HEK293 (cell line): ENCODE measurements at regions not wholly inside any gene's neighbourhood (a gene's known extent, or its start where the extent isn't known, plus 50 kb on each side); places are given as distances from the start of the nearest gene placed in this dataset.

Source experiments
- CTCF ChIP-seq: fragments of 450-650 bp; formaldehyde crosslinking; IDR thresholded peaks from 2 replicates; pipeline ENCODE4 v1.5.1; 2016; ENCODE audit warnings: missing biosample characterization, missing genetic modification characterization
- REPIN1 ChIP-seq: fragments of 450-650 bp; formaldehyde crosslinking; IDR thresholded peaks from 2 replicates; pipeline ENCODE4 v1.5.1; 2017; ENCODE audit warnings: missing biosample characterization, missing genetic modification characterization, low read depth
- YY1 ChIP-seq: fragments of 450-650 bp; formaldehyde crosslinking; IDR thresholded peaks from 2 replicates; pipeline ENCODE4 v1.5.1; 2018; ENCODE audit warnings: missing biosample characterization, missing genetic modification characterization

DNA sequence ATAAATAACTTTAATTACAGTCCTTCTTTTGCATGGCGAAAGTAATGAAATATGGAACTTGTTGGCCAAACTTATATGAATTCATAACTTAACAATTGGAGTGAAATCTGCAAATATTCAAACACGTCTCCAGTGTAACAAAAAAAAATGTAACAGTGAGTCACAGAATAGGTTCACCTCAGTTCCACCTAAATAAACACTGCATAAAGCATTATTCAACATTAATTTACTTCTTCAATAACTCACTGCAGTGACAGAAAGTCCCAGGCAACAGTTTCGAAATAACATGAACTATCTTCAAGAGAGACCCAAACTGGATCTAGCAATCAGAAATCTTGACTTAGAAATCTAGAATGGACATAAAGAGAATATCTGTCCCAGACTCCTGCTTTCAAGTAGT, 75.6 kb downstream of the GMNC start:
- TF ChIP-seq YY1 (tag by site-specific recombination) (no peak), REPIN1 (no peak), CTCF (tag by site-specific recombination) (no peak)
